GM18951 (cell line): ENCODE measurements at regions not wholly inside any gene's neighbourhood (a gene's known extent, or its start where the extent isn't known, plus 50 kb on each side); places are given as distances from the start of the nearest gene placed in this dataset.

Source experiments
- POLR2A ChIP-seq: IDR thresholded peaks from 4 replicates; pipeline ENCODE4 v1.6.1; 2011; ENCODE audit warnings: mild to moderate bottlenecking; ENCODE audit not compliant: insufficient read length, insufficient read depth; ENCODE audit errors: extremely low read depth
- in situ Hi-C: fragments of 300-500 bp; cut with MboI; formaldehyde crosslinking; loops from one replicate; pipeline ENCODE4 v1.12.0; 2022; ENCODE audit warnings: low sequenced_read_pairs, mixed read lengths, inconsistent platforms; ENCODE audit not compliant: unreplicated experiment

DNA sequence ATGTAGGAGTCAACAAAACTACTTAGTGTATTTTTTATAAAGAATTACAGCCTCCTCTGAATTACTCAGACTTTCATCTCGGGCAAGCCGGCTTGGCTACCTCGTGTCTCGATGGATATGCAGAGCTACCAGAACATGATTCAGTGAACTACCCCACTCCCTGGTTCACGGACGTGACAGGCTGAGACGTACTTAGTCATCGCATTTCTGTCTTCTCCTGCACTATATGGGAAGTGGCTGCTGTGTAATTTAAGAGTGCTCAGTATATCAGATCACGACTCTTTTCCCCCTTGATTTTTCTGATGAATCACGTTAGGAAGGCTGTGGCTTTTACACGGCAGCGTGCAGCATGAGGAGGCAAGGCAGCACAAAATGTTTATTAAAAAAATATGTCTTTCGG is 302.7 kb upstream of the ZFP64 start:
- in situ Hi-C loops, result no loop called here
- TF ChIP-seq POLR2A, result no peak

DNA sequence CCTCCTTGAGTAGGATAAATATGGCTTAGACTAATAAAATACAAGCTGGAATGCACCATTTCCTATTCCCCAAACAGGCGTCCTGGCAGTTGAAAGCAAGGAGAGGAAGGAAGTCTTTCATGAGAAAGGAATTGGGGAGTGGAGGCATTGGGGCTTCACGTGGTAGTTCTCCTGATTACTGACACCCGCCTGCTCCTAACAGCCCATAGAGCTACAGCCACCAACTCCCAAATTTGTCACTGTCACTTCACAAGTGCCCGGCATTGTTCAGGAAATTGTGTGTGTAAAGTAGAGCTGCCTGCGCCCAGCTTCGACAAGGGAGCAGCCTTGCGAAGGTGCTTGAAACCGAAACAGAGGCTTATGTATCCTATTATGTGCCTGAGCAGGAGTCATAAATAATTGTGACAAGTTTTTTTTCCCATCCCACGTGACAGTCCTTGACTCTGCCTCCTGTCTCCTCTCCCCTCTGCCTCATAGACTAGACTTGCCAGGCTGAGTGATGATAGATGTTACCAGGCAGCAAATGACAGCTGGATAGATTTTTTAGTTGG is 301.7 kb upstream of the ZFP64 start:
- in situ Hi-C loops, result no loop called here

DNA sequence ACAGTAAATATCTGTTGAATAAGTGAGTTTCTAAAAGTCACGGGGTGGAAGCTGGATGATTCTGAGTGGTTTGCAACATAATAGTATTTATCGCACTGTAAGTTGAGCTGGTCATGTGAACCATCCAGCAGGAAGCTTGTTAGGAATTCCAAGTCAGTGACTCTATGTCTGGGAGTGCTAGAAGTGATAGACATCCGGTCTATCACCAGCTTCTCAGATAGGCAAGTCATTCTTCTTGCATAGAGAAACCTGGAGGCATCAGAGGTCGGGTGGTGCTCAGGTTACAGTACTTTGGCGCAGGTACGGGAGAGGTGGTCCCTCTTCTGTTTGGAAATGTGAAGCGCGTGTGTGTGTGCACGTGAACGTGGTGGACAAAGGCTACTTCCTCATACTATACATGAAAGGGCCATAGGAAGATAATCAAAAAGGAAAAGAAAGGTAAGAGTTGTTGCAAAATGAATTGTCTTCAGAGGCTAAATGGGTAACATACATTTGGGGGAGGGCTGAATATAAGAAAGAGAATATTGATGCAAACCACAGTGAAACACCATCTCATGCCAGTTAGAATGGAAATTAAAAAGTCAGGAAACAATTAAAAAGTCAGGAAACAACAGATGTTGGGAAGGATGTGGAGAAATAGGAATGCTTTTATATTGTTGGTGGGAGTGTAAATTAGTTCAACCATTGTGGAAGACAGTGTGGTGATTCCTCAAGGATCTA is 299.3 kb upstream of the ZFP64 start:
- no peak for TF ChIP-seq POLR2A
- in situ Hi-C loops, result no loop called here

More for the DNA sequence above, 301.7 kb upstream of the ZFP64 start:
- TF ChIP-seq POLR2A, result no peak

DNA sequence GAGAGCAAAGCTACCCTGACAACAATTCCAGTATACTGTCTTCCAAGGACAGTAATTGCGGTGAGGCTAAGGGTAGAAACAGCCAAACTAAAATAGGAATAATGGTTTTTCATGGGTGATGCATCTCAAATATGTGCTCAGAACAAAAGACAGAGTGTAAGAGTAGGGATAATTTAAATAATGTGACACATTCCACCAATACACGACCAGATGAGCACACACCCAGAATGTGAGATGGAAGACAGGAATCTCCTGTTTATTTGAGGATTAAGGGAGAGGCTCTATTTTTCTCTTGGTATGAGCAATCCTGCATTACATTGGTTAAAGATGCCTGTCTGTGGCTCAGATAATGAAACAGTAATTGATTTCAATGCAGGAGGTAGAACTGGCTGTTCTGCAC is 292.9 kb upstream of the ZFP64 start:
- in situ Hi-C loops, result no loop called here
- TF ChIP-seq POLR2A, result no peak

DNA sequence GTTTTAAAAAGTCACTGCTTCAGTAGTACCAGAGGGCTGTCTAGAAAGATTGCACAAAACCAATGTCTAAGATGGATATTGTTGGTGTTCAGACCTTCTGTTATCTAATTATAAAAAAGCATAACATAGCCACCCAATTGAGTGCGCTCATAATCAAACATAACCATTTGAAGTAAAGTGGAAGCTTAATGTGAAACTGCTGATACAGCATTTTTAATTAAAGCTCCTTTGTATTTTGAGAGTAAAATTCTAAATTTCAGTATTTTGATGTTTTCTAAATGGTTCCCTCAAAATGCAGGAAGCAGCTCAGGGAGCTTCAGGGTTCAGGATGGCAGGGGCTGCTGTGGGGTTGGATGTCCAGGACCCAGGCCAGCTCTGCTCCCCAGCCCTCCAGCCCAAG is 291.8 kb upstream of the ZFP64 start:
- in situ Hi-C loops, result no loop called here
- TF ChIP-seq POLR2A, result no peak

DNA sequence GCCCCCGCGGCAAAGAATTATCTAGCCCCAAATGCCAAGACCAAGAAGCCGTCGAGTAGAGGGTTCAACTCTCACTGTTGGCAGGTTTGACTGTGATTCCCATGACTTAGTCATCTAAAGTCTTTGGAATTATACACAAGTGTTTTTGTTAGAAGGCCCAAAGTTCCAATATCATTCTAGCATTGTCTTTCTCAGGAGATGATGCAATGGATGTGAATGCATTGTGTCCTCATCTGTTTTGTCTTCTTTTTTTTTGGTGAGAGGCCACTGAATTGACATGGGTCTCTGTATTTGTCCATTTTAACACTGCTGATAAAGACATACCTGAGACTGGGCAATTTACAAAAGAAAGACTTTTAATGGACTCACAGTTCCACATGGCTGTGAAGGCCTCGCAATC is 290.5 kb upstream of the ZFP64 start:
- in situ Hi-C loops, result no loop called here
- TF ChIP-seq POLR2A, result no peak

DNA sequence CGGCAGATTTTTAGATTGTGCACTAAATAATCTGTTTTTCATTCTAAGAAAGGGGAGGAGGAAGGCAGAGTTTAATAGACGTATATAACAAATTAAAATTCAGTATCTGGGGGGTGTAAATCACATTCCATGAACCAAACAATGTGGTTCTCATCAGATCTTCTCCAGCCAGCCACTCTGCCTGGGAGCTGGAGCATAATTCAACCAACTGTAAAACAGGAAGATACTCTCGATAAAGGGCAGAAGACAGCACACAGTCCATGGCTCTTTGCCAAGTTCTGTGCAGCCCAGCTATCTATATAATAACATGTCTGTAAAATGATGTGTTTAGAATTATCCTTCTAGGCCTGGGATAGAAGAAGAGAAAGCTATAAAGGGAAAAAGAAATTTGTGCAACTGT is 289.9 kb upstream of the ZFP64 start:
- in situ Hi-C loops, result no loop called here
- no peak for TF ChIP-seq POLR2A

DNA sequence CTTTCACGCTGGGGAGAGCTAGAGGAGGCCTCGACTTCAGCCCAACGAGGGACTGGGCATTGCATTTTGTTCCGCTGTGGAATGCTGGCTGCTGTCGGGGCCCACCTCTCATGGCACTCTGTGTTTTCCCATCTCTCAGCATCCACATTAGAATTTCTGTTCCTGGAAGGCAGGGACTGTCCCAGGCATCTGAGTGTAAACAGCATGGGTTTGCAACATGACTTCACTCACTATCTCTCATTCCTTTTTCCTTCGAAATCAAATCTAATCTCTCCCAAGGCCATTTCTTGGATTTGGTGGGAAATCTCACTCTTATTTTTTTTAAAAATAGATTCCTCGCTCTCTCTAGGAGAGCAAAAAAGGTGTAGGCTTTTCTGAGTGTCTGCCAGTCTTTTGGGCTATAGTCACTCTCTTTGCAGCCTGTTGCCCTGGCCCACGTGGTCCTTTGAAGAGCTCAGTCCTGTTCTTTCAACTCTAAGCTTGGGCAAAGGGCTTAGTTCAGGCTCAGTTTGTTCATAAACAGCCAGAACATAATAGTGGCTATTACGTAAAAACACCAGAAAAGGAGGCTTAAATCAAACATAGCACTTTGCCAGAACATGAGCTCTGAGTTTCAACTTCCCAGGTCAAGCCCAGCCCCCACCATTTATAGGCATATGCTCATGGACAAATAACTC is 284.6 kb upstream of the ZFP64 start:
- TF ChIP-seq POLR2A, result no peak
- in situ Hi-C loops, result no loop called here

DNA sequence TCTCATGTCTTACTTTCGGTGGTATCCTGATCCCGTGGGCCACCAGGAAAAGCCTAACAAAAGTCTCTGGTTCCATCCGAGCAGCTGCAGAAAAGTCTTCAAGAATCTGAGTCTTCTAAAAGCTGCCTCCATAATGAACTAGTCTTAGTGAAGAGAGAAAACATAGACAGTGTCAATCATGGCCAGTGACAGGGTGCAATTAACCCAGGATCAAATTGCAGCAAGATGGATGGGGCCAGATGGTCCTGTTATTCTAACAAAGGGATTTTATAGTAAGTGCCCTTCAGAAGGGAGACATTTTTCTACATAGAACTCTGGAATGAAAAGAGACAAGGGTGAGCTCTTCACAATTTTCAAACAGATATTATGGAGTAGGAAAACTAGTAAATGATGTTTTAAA is 281.6 kb upstream of the ZFP64 start:
- in situ Hi-C loops, result no loop called here
- no peak for TF ChIP-seq POLR2A

DNA sequence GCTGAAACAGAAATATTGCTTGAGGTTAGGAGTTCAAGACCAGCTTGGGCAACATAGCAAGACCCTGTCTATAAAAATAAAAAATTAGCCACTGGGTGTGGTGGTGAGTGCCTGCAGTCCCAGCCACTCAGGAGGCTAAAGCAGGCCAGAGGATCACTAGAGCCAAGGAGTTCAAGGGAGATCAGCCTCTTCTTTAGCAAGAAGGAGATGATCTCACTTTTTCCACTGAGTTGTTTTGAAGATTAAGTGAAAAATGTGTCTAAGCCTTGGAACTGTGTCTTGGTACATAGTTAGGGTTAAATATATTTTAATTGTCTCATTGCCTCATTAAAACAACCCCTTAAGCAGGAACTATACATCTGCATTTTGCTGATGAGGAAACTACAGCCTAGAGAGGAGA is 279.0 kb upstream of the ZFP64 start:
- TF ChIP-seq POLR2A, result no peak
- in situ Hi-C loops, result no loop called here

DNA sequence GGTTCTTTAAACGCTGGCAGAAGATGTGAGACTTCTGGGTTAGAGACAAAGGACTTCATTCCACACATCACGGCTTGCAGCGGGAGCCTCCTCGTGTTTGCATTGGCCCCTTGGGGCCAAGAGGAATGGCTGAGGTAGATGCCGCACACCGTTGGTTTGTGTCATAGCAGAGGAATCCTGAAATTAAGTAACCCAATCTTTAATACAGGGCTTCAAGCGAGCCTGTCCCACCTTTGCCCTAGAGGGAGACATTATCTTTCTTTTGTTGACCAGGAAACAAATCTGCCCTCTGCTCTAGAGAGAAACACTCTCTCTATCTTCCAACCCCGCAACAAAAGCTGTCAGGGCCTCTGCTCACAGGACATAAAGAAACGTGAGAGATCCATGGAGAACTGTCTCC is 277.5 kb upstream of the ZFP64 start:
- in situ Hi-C loops, result no loop called here
- TF ChIP-seq POLR2A, result no peak

DNA sequence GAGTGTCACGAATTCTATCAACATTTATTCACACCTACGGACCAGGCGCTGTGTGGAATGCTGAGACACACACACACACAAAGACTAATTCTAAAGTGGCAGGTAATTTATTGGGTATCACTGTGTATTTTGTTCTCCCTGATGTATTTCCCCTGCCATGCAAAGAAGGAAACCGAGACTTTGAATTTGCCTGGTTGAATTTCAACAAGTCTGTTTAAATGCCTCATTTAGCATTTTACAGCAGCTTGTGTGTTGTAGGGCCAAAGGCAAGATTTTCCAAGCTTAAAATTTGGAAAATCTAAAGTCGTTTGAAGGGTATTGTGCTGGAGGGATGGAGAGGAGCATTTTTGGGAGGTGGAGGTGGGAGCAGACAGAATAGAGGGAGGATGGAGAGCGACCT is 274.4 kb upstream of the ZFP64 start:
- TF ChIP-seq POLR2A, result no peak
- in situ Hi-C loops, result no loop called here

DNA sequence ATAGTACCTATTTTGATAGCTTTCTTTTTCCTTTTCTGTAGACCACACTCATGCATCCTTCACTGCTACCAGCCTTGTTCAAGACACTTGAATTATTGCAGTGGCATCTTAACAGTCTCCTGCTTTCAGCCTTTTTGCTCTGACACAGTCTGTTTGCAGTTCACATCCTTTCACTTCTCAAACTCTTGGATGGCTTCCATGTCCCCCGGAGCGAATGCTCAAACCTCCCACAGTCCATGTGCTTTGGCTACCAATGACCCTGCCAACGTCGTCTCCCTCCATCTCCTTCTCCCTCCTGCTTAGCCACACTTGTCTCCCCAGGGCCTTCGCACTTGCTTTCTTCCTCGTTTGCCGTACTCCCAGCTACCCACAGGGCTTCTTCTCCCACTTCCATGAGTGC is 270.0 kb upstream of the ZFP64 start:
- in situ Hi-C loops, result no loop called here
- no peak for TF ChIP-seq POLR2A

DNA sequence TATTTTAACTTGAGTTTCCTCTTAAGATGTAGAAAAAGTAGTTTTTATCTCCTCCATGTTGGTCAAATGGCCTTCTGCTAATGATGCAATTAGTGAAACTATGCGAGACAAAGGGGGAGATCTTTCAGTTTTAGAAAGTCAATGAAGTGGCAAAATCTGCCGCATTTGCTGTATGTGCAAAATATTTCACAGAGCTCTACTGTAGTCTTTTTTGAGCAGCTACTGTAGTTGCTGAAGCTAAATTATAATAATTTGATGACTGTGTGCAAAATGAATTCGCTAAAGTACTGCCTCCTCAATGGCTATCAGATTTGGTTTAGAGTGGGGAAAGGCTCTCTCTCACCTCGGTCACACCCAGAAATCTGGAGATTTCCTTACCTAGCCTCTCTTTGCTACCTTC is 267.6 kb upstream of the ZFP64 start:
- in situ Hi-C loops, result no loop called here

More for the DNA sequence above, 267.6 kb upstream of the ZFP64 start:
- TF ChIP-seq POLR2A, result no peak
